ENCODE measurements at regions not wholly inside any gene's neighbourhood (a gene's known extent, or its start where the extent isn't known, plus 50 kb on each side); places are given as distances from the start of the nearest gene placed in this dataset.
A peak's percentile ranks its signal among the peaks of the same experiment; 100 is the strongest.

DNA sequence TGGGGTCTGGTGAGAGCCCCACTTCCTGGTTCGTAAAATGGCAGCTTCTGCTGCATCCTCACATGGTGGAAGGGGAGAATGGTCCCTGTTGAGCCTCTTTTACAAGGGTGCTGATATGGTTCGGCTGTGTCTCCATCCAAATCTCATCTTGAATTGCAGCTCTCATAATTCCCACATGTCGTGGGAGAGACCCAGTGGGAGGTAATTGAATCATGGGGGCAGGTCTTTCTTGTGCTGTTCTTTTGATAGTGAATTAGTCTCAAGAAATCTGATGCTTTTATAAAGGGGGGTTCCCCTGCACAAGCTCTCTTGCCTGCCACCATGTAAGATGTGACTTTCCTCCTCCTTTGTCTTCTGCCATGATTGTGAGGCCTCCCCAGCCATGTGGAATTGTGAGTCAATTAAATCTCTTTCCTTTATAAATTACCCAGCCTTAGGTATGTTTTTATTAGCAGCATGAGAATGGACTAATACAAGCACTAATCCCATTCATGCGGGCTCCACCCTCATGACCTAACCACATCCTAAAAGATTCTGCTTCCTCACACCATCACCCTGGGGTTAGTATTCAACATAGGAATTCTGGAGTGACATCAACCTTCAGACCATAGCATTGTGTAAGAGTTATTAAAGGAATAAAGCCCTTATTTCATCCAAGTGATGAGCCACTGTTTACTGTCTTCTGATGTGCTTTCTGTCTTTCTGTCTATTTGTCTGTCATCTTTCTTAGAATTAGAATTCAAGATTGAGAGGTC lies 159.0 kb upstream of the IRS2 start:
- 48% methylated on average over 4 of the region's 4 CpGs for WGBS (ENCODE audit: missing lambda C conversion rate)
- no peak for ATAC-seq
- no peak for FAIRE-seq
- CTCF ChIA-PET, result no interaction called here
- Histone ChIP-seq H3K4me1 (no peaks in the 10 kb centered on the region), H3K4me2 (no peak overlapping the region), H3K9me3 (no peaks in the 10 kb centered on the region), H3K27ac (no peak overlapping the region), H3K4me3 (no peak overlapping the region)
- POLR2A ChIA-PET, result no interaction called here
- peak in 1 of 2 experiments; percentile 4 for DNase-seq (ENCODE audit: low read depth in 1 of 2, low spot score in 1 of 2)
- TF ChIP-seq HOXB5 (CRISPR knock-in tag; IDR thresholded peaks at IDR 0.05) (no peak), RARB (CRISPR knock-in tag; IDR thresholded peaks at IDR 0.05) (no peak), EHMT2 (IDR thresholded peaks at IDR 0.05; ENCODE audit: low read depth) (no peak), KDM5A (IDR thresholded peaks at IDR 0.05) (no peak), BHLHE40 (IDR thresholded peaks at IDR 0.05; ENCODE audit: low read depth, low read length) (no peak), POLR2A (IDR thresholded peaks at IDR 0.05; ENCODE audit: low read length) (no peak), FOSB (CRISPR knock-in tag; IDR thresholded peaks at IDR 0.05) (no peak), JUNB (IDR thresholded peaks at IDR 0.05) (no peak), GATA3 (IDR thresholded peaks at IDR 0.05; ENCODE audit: borderline replicate concordance) (no peak), ESRRA (IDR thresholded peaks at IDR 0.05; ENCODE audit: borderline replicate concordance, low read length) (no peak), EP300 (IDR thresholded peaks at IDR 0.05) (no peak), FOXS1 (CRISPR knock-in tag; IDR thresholded peaks at IDR 0.05) (no peak), NFE2L2 (conservative IDR thresholded peaks at IDR 0.05; ENCODE audit: low read length) (no peak), CHD4 (IDR thresholded peaks at IDR 0.05; ENCODE audit: borderline replicate concordance) (no peak), TP53 (CRISPR knock-in tag; IDR thresholded peaks at IDR 0.05) (no peak), MYC (IDR thresholded peaks at IDR 0.05; ENCODE audit: borderline replicate concordance, low read length) (no peak), SMC3 (IDR thresholded peaks at IDR 0.05) (no peak)
- TF ChIP-seq, protein P1, sequence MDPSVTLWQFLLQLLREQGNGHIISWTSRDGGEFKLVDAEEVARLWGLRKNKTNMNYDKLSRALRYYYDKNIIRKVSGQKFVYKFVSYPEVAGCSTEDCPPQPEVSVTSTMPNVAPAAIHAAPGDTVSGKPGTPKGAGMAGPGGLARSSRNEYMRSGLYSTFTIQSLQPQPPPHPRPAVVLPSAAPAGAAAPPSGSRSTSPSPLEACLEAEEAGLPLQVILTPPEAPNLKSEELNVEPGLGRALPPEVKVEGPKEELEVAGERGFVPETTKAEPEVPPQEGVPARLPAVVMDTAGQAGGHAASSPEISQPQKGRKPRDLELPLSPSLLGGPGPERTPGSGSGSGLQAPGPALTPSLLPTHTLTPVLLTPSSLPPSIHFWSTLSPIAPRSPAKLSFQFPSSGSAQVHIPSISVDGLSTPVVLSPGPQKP (IDR thresholded peaks at IDR 0.05; ENCODE audit: low read depth, low read length), result no peak
- TF ChIP-seq, protein P2, sequence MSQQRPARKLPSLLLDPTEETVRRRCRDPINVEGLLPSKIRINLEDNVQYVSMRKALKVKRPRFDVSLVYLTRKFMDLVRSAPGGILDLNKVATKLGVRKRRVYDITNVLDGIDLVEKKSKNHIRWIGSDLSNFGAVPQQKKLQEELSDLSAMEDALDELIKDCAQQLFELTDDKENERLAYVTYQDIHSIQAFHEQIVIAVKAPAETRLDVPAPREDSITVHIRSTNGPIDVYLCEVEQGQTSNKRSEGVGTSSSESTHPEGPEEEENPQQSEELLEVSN (IDR thresholded peaks at IDR 0.05; ENCODE audit: borderline replicate concordance, low read depth), result no peak
- TF ChIP-seq, protein P3, sequence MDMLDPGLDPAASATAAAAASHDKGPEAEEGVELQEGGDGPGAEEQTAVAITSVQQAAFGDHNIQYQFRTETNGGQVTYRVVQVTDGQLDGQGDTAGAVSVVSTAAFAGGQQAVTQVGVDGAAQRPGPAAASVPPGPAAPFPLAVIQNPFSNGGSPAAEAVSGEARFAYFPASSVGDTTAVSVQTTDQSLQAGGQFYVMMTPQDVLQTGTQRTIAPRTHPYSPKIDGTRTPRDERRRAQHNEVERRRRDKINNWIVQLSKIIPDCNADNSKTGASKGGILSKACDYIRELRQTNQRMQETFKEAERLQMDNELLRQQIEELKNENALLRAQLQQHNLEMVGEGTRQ (IDR thresholded peaks at IDR 0.05), result no peak

DNA sequence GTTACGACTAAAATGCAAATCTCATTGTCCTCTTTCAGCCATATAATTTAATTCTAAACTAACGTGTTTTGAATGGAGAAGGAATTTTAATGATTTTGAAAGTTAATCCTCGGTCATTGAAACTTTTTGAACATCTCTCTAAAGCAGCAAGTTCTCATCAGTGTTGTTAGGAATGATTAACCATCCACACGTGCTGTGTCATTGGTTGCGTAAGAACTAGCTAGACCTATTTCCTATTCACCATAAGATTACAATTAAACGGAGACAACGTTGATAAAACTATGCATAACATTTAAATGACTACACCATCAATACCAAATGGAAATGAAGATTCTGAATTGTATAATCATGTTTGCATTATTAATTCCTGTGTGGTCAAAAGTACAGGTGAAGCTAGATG lies 155.6 kb upstream of the IRS2 start:
- no peak overlapping the region for H3K4me2 ChIP-seq
- no peaks in the 10 kb centered on the region for H3K4me1 ChIP-seq
- POLR2A ChIA-PET, result interaction anchor here (0.6 kb wide), 1 partner anchor 73 kb away, joined by 3 read pairs; no protein-coding TSS in a partner anchor
- WGBS (ENCODE audit: missing lambda C conversion rate), result 68% methylated on average over 7 of the region's 7 CpGs
- TF ChIP-seq HOXB13 (CRISPR knock-in tag; IDR thresholded peaks at IDR 0.05; ENCODE audit: low read depth) (no peak), MYC (IDR thresholded peaks at IDR 0.05; ENCODE audit: borderline replicate concordance, low read length) (no peak), CEBPB (IDR thresholded peaks at IDR 0.05) (peak in 1 of 2 experiments; percentile 62; a peak in 3 of 4 replicates)
- TF ChIP-seq, protein P4, sequence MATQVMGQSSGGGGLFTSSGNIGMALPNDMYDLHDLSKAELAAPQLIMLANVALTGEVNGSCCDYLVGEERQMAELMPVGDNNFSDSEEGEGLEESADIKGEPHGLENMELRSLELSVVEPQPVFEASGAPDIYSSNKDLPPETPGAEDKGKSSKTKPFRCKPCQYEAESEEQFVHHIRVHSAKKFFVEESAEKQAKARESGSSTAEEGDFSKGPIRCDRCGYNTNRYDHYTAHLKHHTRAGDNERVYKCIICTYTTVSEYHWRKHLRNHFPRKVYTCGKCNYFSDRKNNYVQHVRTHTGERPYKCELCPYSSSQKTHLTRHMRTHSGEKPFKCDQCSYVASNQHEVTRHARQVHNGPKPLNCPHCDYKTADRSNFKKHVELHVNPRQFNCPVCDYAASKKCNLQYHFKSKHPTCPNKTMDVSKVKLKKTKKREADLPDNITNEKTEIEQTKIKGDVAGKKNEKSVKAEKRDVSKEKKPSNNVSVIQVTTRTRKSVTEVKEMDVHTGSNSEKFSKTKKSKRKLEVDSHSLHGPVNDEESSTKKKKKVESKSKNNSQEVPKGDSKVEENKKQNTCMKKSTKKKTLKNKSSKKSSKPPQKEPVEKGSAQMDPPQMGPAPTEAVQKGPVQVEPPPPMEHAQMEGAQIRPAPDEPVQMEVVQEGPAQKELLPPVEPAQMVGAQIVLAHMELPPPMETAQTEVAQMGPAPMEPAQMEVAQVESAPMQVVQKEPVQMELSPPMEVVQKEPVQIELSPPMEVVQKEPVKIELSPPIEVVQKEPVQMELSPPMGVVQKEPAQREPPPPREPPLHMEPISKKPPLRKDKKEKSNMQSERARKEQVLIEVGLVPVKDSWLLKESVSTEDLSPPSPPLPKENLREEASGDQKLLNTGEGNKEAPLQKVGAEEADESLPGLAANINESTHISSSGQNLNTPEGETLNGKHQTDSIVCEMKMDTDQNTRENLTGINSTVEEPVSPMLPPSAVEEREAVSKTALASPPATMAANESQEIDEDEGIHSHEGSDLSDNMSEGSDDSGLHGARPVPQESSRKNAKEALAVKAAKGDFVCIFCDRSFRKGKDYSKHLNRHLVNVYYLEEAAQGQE (IDR thresholded peaks at IDR 0.05), result no peak
- H3K4me3 ChIP-seq, result no peak overlapping the region
- H3K9me3 ChIP-seq, result no peaks in the 10 kb centered on the region
- DNase-seq (ENCODE audit: low read depth in 1 of 2, low spot score in 1 of 2) (no peak), ATAC-seq (no peak), FAIRE-seq (no peak)
- CTCF ChIA-PET, result no interaction called here
- no peak overlapping the region for H3K27ac ChIP-seq

Data from A549 (cell line).